ENCODE measurements at regions not wholly inside any gene's neighbourhood (a gene's known extent, or its start where the extent isn't known, plus 50 kb on each side); places are given as distances from the start of the nearest gene placed in this dataset.
"Not testable (repeated sequence)": the region's sequence is repeated elsewhere in the genome, so short reads cannot be mapped to it uniquely, and the experiment has no call there.

DNA sequence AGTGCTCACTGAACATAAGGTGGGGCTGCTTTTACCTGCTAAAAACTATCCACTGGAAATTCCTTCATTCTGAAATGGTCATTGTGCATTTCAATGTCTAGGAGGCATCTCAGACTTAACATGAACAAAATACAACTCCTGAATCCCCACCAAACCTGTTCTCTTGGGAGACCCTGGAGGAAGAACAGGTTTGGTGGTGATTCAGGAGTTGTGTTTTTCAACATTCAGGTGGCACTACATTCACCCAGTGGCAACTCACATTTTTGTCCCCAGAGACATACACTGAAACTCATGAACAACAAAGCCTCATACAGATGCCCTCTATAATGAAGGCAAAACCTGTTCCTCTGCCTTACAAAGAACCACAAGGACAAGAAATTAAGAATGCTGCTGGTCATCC lies 64.3 kb upstream of the CYP2D6 start:
- Histone ChIP-seq H3K4me1 (ENCODE audit: control insufficient read depth, insufficient read depth, low read length) (peaks cover 5% of the 10 kb centered on the region), H3K27me3 (ENCODE audit: control insufficient read depth, insufficient read depth, low read length) (no peaks in the 10 kb centered on the region), H3K36me3 (ENCODE audit: control insufficient read depth, insufficient read depth, low read length) (no peaks in the 10 kb centered on the region), H3K9ac (ENCODE audit: low read length) (no peak overlapping the region), H3K4me3 (ENCODE audit: low read depth, low read length) (no peak overlapping the region), H3K9me3 (ENCODE audit: control insufficient read depth, insufficient read depth, low read depth, low read length) (no peaks in the 10 kb centered on the region), H3K27ac (ENCODE audit: low read depth, low read length) (no peak overlapping the region)

DNA sequence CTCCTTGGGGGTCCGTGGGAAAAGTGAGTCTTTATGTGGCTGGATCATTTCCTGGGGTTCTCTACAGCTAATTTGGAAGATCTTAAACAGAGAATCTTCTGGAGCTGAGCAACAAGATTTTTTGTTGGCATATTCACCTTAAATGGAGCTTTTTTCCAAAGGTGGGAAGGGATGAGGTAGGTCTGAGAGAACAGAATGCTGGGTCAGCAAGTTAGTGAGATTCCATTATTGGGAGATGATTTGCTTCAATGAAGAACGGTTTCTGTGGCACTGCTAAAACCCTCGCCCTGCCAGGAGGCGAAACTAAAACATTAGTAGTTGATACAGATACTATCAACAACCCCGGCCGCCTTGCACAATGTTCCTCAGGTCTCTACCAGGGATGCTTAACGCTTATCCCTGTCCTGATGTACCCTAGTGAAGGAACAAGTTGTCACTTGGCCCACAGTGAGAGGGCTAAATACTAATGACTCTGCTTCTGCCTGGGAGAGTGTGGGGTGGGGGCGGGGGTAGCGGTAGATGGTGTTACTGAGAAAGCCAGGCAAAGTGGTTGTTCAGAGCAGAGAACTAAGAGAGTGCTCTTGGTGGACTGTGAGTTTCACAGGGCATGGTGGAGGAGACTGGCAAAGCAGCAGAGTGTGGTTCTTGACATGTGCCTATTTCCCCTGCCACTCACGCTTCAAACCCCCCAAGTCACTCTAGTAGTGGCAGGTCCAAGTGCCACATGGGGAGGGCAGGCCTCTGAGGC lies 63.7 kb upstream of the CYP2D6 start:
- H3K27ac ChIP-seq (ENCODE audit: low read depth, low read length), result no peak overlapping the region
- H3K27me3 ChIP-seq (ENCODE audit: control insufficient read depth, insufficient read depth, low read length), result no peaks in the 10 kb centered on the region
- peaks cover 9% of the 10 kb centered on the region for H3K4me1 ChIP-seq (ENCODE audit: control insufficient read depth, insufficient read depth, low read length)
- H3K9ac ChIP-seq (ENCODE audit: low read length), result no peak overlapping the region
- no peaks in the 10 kb centered on the region for H3K36me3 ChIP-seq (ENCODE audit: control insufficient read depth, insufficient read depth, low read length)
- no peaks in the 10 kb centered on the region for H3K9me3 ChIP-seq (ENCODE audit: control insufficient read depth, insufficient read depth, low read depth, low read length)
- H3K4me3 ChIP-seq (ENCODE audit: low read depth, low read length), result no peak overlapping the region

DNA sequence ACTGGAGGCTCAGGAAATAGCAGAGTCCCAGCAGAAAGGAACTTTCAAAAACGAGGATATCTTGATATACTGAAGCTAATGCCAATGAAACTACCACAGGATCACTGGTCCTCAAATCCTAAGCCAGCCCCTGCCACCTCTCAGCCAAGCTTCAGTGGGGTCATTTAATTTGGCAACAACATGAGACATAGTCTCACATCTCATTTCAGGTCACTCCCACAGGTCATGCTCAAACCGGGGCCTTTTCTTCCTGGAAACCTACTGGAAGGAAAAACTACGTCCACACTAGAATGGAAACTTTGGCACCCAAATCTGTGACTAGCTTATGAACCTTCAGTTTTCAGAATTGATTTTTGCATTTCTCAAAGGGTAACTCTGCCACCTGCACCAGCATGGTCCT lies 61.9 kb upstream of the CYP2D6 start:
- no peaks in the 10 kb centered on the region for H3K36me3 ChIP-seq (ENCODE audit: control insufficient read depth, insufficient read depth, low read length)
- H3K9ac ChIP-seq (ENCODE audit: low read length), result no peak overlapping the region
- H3K4me1 ChIP-seq (ENCODE audit: control insufficient read depth, insufficient read depth, low read length), result peaks cover 16% of the 10 kb centered on the region
- H3K27ac ChIP-seq (ENCODE audit: low read depth, low read length), result no peak overlapping the region
- no peaks in the 10 kb centered on the region for H3K27me3 ChIP-seq (ENCODE audit: control insufficient read depth, insufficient read depth, low read length)
- no peak overlapping the region for H3K4me3 ChIP-seq (ENCODE audit: low read depth, low read length)
- no peaks in the 10 kb centered on the region for H3K9me3 ChIP-seq (ENCODE audit: control insufficient read depth, insufficient read depth, low read depth, low read length)

DNA sequence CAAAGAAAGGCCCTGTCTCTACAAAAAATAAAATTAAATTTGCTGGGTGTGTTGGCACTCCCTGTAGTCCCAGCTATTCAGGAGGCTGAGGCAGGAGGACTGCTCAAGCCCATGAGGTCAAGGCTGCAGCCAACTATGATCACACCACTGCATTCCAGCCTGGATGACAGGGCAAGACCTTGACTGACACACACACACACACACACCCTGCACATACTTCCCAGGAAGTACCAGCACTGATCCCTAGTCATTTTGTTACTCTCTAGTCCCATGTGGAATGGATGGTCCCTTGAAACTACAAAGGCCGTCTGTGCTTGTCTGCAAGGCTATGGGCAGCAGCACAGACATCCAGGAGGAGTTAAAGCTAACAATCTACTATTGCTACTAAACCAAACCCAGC lies 59.7 kb upstream of the CYP2D6 start:
- Histone ChIP-seq H3K4me1 (ENCODE audit: control insufficient read depth, insufficient read depth, low read length) (peaks cover 15% of the 10 kb centered on the region), H3K4me3 (ENCODE audit: low read depth, low read length) (no peak overlapping the region), H3K36me3 (ENCODE audit: control insufficient read depth, insufficient read depth, low read length) (no peaks in the 10 kb centered on the region), H3K9ac (ENCODE audit: low read length) (no peak overlapping the region), H3K27me3 (ENCODE audit: control insufficient read depth, insufficient read depth, low read length) (no peaks in the 10 kb centered on the region), H3K27ac (ENCODE audit: low read depth, low read length) (no peak overlapping the region), H3K9me3 (ENCODE audit: control insufficient read depth, insufficient read depth, low read depth, low read length) (no peaks in the 10 kb centered on the region)

DNA sequence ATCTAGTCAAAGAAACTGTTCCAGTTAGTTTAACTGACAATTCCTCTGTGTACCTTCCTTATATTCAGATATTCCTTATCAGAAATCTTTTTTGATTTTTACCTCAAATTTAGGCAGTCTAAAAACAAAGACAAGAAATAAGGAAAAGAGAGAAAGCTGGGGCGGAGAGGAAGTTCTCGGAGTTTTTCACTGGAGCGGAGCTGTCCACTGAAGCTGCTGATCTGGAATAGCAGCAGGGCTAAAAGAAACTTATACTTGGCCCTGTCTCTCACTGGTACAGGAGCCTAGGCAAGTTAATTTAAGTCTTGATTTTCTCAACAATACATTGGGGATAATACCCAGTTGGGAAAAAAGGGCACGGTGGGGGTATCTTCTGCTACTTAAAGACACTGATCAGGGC lies 59.2 kb upstream of the CYP2D6 start:
- Histone ChIP-seq H3K36me3 (ENCODE audit: control insufficient read depth, insufficient read depth, low read length) (no peaks in the 10 kb centered on the region), H3K27ac (ENCODE audit: low read depth, low read length) (no peak overlapping the region), H3K27me3 (ENCODE audit: control insufficient read depth, insufficient read depth, low read length) (no peaks in the 10 kb centered on the region), H3K9me3 (ENCODE audit: control insufficient read depth, insufficient read depth, low read depth, low read length) (no peaks in the 10 kb centered on the region), H3K4me3 (ENCODE audit: low read depth, low read length) (no peak overlapping the region), H3K4me1 (ENCODE audit: control insufficient read depth, insufficient read depth, low read length) (peaks cover 19% of the 10 kb centered on the region), H3K9ac (ENCODE audit: low read length) (no peak overlapping the region)

DNA sequence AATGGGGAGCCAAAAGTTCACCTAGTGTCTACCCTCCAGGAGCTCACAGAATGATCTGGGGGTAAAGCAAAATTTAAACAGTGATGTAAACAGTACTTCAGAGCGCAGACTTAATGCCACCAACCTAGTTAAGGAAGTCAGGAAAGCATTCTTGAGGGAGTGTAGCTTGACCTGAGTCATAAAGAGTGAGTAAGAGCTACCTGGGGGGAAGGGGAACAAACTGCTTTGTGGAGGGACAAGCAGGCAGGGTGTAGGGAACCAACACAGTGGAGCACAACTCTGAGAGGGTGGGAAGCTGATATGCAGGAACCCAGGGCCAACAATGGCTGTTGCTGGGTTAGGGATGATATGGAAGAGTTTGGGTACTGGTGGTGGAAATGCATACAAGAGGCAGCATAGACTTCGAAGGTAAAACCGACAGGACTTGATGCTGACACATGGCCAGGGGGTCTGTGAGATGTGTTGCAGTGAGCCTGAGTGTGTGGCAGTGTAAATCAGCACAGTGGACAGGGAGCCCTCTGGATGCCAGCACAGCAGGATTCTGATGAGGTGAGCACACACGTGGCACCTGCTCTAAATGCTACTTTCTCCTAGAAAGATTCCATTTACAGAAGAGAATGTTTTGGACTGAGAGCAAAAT lies 58.3 kb upstream of the CYP2D6 start:
- H3K9ac ChIP-seq (ENCODE audit: low read length), result no peak overlapping the region
- H3K4me3 ChIP-seq (ENCODE audit: low read depth, low read length), result no peak overlapping the region
- no peaks in the 10 kb centered on the region for H3K36me3 ChIP-seq (ENCODE audit: control insufficient read depth, insufficient read depth, low read length)
- no peaks in the 10 kb centered on the region for H3K27me3 ChIP-seq (ENCODE audit: control insufficient read depth, insufficient read depth, low read length)
- H3K4me1 ChIP-seq (ENCODE audit: control insufficient read depth, insufficient read depth, low read length), result peaks cover 16% of the 10 kb centered on the region
- H3K9me3 ChIP-seq (ENCODE audit: control insufficient read depth, insufficient read depth, low read depth, low read length), result no peaks in the 10 kb centered on the region
- no peak overlapping the region for H3K27ac ChIP-seq (ENCODE audit: low read depth, low read length)

DNA sequence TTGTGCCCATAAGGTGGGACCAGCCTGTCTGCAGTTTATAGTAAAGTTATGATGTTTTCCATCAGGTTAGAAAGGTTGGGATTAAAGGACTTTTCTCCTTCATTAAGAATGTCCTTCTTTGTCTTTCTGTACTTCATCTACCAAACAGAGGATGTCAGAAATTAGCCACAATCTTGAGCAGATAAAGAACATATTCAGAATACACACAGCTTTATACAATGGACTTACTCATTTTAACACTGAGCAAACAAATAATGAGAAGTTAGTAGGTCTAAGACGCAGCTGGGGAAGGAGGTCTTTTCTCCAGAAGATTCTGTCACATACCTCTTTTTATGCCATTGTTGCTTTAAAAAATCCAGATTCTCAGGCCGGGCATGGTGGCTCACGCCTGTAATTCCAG lies 57.0 kb upstream of the CYP2D6 start:
- H3K9me3 ChIP-seq (ENCODE audit: control insufficient read depth, insufficient read depth, low read depth, low read length), result no peaks in the 10 kb centered on the region
- no peak overlapping the region for H3K4me3 ChIP-seq (ENCODE audit: low read depth, low read length)
- no peak overlapping the region for H3K9ac ChIP-seq (ENCODE audit: low read length)
- H3K4me1 ChIP-seq (ENCODE audit: control insufficient read depth, insufficient read depth, low read length), result peaks cover 16% of the 10 kb centered on the region
- no peaks in the 10 kb centered on the region for H3K36me3 ChIP-seq (ENCODE audit: control insufficient read depth, insufficient read depth, low read length)
- H3K27ac ChIP-seq (ENCODE audit: low read depth, low read length), result no peak overlapping the region
- H3K27me3 ChIP-seq (ENCODE audit: control insufficient read depth, insufficient read depth, low read length), result no peaks in the 10 kb centered on the region

DNA sequence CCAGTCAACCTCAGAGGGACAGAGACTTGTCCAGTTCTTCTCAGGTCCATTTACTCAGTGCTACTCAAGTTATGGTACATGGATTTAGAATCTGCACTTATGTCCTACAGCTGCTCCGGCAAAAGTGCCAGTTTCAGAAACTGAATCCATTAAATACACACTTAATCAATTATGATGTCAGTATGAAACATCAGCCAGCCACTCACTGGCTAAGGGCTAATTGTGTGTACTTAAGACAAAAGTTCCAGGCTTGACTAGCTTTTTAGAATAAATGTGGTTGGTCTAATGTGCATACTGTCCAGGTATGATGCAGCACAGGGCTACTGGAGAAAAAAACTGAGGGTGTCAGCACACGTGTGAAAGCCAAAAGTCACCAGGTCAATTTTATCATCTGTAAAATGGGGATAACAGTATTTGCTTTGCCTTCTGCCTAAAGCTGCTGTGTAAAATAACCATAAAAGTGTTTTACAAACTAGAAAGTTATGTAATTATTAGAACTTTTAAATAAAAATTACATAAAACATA lies 55.4 kb upstream of the CYP2D6 start:
- H3K36me3 ChIP-seq (ENCODE audit: control insufficient read depth, insufficient read depth, low read length), result no peaks in the 10 kb centered on the region

DNA sequence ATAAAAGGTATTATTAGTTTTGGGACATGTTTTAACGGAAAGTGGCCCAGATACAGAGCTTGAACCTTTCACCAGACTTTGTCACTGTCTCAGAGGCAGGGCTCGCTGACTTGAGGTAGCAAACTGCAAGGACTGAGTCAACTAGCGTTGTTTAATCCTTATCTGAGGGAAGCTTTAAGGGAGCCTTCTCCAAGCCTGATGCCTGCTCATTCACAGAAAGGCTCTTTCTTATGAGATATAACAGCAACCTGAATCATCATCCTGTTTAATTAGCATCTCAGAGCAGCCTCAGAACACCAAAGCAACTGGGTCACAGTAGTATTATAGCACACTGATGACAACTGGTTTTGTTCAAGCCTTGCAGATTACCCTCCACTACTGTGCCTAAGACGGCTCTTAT lies 54.2 kb upstream of the CYP2D6 start:
- H3K27ac ChIP-seq (ENCODE audit: low read depth, low read length), result no peak overlapping the region
- H3K36me3 ChIP-seq (ENCODE audit: control insufficient read depth, insufficient read depth, low read length), result no peaks in the 10 kb centered on the region
- no peak overlapping the region for H3K9ac ChIP-seq (ENCODE audit: low read length)
- no peaks in the 10 kb centered on the region for H3K9me3 ChIP-seq (ENCODE audit: control insufficient read depth, insufficient read depth, low read depth, low read length)
- H3K4me1 ChIP-seq (ENCODE audit: control insufficient read depth, insufficient read depth, low read length), result peaks cover 18% of the 10 kb centered on the region
- H3K27me3 ChIP-seq (ENCODE audit: control insufficient read depth, insufficient read depth, low read length), result no peaks in the 10 kb centered on the region
- no peak overlapping the region for H3K4me3 ChIP-seq (ENCODE audit: low read depth, low read length)

More for the DNA sequence above, 55.4 kb upstream of the CYP2D6 start:
- Histone ChIP-seq H3K9ac (ENCODE audit: low read length) (no peak overlapping the region), H3K9me3 (ENCODE audit: control insufficient read depth, insufficient read depth, low read depth, low read length) (no peaks in the 10 kb centered on the region), H3K4me3 (ENCODE audit: low read depth, low read length) (no peak overlapping the region), H3K27ac (ENCODE audit: low read depth, low read length) (no peak overlapping the region), H3K4me1 (ENCODE audit: control insufficient read depth, insufficient read depth, low read length) (peaks cover 16% of the 10 kb centered on the region), H3K27me3 (ENCODE audit: control insufficient read depth, insufficient read depth, low read length) (no peaks in the 10 kb centered on the region)

DNA sequence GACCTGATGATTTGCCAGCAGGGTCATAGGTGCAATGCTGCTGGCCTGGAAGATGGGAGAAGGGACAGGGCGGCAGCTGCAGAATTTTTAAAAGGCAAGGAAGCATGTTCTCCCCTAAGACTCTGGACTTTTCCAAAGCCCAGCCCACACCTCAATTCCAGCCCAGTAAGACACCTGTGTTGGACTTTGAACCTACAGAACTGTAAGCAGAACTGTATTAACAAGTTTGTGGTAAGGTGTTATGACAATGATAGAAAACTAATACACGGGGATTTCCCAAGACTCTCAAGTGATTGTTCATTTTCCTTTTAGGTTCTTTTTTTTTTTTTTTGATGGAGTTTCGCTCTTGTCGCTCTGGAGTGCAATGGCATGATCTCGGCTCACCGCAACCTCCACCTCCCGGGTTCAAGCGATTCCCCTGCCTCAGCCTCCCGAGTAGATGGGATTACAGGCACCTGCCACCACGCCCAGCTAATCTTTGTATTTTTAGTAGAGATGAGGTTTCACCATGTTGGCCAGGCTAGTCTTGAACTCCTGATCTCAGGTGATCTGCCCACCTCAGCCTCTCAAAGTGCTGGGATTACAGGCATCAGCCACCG lies 53.0 kb upstream of the CYP2D6 start:
- H3K4me3 ChIP-seq (ENCODE audit: low read depth, low read length); H3K4me1 ChIP-seq (ENCODE audit: control insufficient read depth, insufficient read depth, low read length); H3K36me3 ChIP-seq (ENCODE audit: control insufficient read depth, insufficient read depth, low read length): not testable (repeated sequence)

DNA sequence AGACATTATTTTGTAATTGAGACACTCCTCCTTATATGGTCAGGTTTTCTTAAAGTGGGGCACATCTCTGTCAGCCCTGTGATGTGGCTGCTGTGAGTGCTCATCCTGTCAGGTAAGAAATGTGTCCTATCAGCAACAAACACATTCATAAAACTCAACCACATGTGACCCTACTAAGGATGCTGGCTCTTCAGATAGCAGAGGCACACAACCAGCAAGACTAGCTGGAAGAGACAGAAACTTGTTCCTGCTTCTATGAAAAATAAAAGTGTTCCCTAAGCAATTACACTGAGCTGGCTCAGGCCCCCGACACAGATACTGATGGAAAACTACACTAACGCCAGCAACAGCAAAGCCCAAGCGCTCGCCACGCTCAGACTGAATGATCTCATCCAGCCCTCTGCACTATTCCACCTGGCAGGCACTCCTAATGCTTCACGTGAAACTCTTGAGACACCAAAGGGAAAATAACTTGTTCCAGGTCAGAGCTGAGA lies 49.8 kb upstream of the CYP2D6 start:
- Histone ChIP-seq H3K4me1 (ENCODE audit: control insufficient read depth, insufficient read depth, low read length) (peaks cover 10% of the 10 kb centered on the region), H3K27me3 (ENCODE audit: control insufficient read depth, insufficient read depth, low read length) (no peaks in the 10 kb centered on the region), H3K9me3 (ENCODE audit: control insufficient read depth, insufficient read depth, low read depth, low read length) (no peaks in the 10 kb centered on the region), H3K27ac (ENCODE audit: low read depth, low read length) (no peak overlapping the region), H3K4me3 (ENCODE audit: low read depth, low read length) (no peak overlapping the region), H3K36me3 (ENCODE audit: control insufficient read depth, insufficient read depth, low read length) (peaks cover 9% of the 10 kb centered on the region; the same call in 1 of the 2 replicates), H3K9ac (ENCODE audit: low read length) (no peak overlapping the region)

More for the DNA sequence above, 53.0 kb upstream of the CYP2D6 start:
- H3K27ac ChIP-seq (ENCODE audit: low read depth, low read length); H3K9me3 ChIP-seq (ENCODE audit: control insufficient read depth, insufficient read depth, low read depth, low read length); H3K9ac ChIP-seq (ENCODE audit: low read length); H3K27me3 ChIP-seq (ENCODE audit: control insufficient read depth, insufficient read depth, low read length): not testable (repeated sequence)

Data from HUES6 (cell line).